Suppressor macrophage (primary cell): ENCODE measurements at regions not wholly inside any gene's neighbourhood (a gene's known extent, or its start where the extent isn't known, plus 50 kb on each side); places are given as distances from the start of the nearest gene placed in this dataset.

Experiments used
- DNase-seq, 4 experiments: peaks; one replicate each; pipeline ENCODE4 v3.0.0-alpha.2; 2020 to 2022

DNA sequence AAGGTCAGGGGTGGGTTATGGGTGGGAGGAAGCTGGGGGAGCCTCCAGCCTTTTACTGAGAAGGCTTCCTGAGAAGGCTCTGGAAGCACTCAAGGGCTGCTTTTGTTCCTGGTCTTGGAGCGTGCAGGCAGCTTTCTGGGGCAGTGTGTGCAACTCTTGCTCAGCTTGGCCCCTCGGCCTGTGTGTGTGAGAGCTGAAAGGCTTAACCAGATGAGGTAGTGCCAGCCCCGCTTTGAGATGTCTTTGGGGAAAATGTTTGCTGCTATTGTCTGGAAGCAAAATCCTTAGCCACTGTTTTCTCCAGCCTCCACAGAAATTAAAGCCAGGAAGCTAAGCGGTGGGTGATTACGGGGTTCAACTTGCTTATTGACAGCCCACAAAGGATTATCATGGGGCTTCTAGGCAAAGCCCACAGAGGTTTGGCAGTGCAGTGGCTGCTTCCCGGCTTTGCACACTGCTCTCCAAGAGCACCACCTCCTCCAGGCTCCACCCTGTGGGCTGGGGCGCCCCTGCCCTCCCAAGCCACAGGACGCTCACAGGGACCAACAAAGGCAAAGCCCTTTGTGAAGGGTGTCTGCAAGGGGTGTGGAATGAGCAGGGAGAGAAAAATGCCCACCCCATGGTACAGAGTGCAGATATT lies 121.7 kb upstream of the TLE3 start:
- DNase-seq, result no peak

DNA sequence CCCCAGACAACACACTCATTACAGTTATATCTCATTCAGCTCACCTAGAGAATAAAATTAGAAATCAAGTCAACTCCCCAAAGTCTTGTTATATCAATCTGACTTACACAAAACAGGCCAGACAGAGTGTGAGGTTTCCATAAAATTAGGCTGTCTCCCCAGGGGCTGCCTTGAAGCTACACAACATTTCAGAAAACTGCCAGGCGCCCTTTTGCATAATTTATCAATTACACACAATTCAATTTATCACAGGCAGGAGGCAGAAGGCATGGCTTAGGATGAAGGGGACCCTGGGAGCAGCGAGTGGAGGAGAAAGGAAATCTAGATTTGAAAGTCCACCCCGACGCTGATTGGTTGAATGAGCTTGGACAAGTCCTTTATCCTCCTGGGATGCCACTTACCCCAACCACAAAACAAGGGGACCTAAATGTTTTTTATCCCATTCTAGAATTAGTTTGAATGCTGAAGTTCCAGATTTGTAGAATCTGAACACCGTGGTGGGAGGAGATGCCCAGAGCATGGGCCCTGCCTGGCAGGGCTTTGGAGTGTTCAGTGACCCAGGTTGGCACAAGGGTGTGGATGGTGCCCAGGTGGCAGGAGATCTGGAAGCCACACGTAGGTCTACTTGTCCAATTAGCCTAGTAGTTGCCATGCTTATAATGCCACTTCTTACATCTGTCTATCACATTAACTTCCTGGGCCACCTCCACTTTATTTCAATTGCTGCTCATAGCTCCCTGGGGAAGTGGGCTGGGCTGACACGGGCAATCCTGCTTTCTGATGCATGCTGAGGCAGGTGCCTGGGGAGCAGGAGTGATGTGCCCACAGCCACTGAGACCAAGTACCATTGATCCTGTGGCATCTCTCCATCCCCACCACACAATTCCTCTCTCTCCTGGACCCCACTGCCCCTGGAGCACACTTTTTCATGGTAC lies 119.8 kb upstream of the TLE3 start:
- no peak for DNase-seq

DNA sequence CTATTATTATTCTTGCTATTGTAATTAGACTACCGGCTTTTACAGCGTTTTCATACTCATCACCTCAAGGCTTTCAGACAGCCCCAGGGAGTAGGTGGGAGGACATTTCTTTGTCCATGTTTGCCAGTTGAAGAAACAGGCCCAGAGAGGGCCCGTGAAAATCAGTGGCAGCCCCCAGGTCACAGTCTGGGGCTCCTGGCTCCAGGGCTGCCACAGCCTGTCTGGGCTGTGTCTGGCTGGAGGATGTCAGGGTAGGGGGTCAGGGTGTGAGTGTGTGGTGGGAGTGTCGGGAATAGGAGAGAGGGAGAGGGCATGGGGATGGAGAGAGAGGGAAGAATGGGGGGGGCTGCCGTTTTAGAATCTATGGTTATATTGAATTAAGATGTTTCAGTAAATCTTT lies 118.2 kb upstream of the TLE3 start:
- no peak for DNase-seq

DNA sequence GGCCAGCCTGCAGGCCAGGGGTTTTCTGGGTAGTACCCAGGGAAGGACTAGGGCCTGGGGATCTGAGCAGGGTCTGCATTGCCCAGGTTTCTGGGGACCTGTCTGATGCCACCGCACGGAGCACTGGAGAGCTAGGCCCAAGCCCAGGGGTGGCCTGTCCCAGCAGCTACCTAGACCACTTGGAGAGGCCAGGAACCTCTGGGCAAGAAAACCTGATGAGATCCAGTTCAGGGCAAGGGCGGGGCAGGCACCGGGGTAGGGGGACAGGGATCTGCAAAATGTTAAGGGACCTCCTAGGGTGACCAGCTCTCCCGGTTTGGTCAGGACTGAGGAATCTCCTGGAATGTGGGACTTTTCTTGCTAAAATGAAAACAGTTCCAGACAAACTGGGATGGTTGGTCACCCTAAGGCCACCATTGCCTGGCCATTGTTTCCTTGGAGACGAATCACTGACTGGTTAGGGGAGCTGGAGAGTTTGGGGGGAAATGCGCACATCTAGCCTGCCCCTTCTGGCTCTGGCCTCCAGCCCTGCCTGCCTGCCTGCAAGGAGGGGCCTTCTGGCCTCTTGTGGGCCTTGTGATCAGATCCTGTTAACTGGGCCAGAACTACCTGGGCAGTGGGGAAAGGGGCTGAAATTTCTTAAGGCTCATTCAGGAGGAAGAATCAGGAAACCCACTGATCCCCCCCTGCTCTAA lies 117.4 kb upstream of the TLE3 start:
- no peak for DNase-seq

- DNase-seq, result no peak
Measured at GRCh38 chr15:70214276-70214675, 116.6 kb upstream of the TLE3 start.

GRCh38 chr15:70213794-70214193 lies 116.1 kb upstream of the TLE3 start:
- no peak for DNase-seq

DNA sequence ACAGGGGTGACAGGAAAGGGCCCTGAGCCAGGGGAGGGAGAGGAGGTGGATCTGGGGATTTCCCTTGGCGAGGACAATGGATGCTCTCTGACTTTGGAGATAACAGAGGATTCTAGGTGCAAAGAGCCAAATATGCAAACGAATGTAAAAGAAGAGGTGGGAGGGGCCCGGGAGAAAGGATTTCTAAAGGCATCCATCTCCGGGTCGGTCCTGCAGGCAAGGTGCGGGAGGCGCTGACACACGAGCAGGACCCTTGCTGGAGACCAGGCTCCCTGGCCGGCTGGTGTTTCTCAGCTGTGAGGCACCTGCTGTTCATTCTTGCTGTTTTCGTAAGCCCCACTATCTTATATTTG lies 115.2 kb upstream of the TLE3 start:
- no peak for DNase-seq

- DNase-seq, result no peak
Measured at GRCh38 chr15:70212286-70212962, 114.7 kb upstream of the TLE3 start.

GRCh38 chr15:70210528-70210927 lies 112.8 kb upstream of the TLE3 start:
- no peak for DNase-seq

- DNase-seq, result no peak
Measured at GRCh38 chr15:70210076-70210475, 112.4 kb upstream of the TLE3 start.

DNA sequence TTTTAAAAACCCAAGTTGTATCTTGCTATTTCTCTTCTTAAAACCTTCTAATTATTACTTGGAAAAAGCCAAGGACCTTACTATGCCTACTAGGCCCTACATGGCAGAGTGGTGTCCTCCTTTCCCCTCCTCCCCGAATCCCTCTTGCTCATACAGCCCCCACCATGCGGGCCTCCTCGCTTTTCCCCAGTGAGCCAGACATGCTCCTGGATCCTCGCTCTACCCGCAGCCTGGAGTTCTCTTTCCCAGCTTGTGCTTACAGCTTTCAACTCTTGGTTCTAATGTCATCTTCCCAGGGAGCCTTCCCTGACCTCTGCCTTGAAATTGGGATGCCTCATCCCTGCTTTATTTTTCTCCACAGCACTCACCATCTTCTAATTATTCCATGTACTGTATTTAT lies 111.8 kb upstream of the TLE3 start:
- no peak for DNase-seq

DNA sequence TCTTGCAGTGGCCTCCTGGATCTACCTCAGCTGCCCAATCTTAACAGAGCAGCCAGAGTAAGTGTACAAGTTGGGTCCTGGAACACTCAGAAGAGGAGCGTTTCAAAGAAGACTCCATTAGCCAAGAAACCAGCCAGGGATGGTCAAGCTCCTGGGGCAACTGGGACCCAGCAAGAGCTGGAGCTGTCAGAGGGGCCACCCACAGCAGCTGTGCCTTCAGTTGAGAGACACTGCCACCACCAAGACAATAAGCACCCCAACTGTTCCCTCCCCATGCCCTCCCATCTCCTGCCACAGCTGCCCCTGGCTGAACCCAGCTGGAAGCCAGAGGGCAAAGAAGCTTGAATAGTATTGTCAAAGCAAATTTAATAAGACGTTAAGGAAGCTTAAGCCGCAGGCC lies 110.6 kb upstream of the TLE3 start:
- no peak for DNase-seq

GRCh38 chr15:70206668-70207067 lies 109.0 kb upstream of the TLE3 start:
- no peak for DNase-seq

GRCh38 chr15:70204652-70205051 lies 106.9 kb upstream of the TLE3 start:
- peak in 1 of 4 experiments; percentile 25 for DNase-seq

DNA sequence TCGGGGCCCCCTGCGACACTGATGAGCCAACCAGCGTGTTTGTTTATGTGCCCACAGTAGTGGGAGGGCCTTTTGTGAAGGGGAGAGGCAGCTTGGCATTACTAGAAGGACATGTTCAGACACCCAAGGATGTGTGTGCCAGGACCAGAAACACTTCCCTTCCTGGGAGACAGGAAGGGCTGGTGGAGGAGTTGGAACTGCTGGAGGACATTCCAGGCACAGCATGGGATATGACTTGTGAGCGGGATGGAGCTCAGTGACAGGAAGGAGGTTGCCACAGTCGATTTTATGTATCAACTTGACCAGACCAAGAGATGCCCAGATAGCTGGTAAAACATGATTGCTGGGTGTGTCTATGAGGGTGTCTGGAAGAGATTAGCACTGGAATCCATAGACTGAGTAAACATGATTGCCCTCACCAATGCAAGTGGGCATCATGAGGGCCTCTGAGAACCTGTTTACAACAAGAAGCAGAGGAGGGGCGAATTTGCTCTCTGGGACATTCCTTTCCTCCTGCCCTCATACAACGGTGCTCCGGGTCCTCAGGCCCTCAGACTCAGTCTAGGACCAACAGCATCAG lies 106.4 kb upstream of the TLE3 start:
- DNase-seq, result no peak

DNA sequence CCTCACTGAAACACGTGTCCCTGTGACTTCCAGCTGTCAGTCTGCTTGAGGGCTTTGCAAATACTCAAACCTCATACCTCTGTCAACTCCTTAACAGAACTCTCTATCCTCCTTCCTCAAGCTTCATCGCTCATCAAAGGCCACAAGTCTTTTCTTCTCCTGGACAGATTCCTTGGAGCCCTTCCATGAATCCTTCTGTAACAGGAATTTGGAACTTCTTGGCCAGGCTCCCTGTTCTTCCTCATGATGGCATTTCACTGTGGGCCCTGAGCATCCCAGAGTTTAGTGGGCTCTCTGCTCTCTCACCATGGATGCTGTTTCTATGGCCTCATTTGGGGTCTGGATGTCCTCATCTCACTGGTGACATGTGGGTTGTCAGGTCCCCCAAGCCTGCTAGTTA lies 105.0 kb upstream of the TLE3 start:
- no peak for DNase-seq

GRCh38 chr15:70201425-70201775 lies 103.7 kb upstream of the TLE3 start:
- DNase-seq, result no peak

DNA sequence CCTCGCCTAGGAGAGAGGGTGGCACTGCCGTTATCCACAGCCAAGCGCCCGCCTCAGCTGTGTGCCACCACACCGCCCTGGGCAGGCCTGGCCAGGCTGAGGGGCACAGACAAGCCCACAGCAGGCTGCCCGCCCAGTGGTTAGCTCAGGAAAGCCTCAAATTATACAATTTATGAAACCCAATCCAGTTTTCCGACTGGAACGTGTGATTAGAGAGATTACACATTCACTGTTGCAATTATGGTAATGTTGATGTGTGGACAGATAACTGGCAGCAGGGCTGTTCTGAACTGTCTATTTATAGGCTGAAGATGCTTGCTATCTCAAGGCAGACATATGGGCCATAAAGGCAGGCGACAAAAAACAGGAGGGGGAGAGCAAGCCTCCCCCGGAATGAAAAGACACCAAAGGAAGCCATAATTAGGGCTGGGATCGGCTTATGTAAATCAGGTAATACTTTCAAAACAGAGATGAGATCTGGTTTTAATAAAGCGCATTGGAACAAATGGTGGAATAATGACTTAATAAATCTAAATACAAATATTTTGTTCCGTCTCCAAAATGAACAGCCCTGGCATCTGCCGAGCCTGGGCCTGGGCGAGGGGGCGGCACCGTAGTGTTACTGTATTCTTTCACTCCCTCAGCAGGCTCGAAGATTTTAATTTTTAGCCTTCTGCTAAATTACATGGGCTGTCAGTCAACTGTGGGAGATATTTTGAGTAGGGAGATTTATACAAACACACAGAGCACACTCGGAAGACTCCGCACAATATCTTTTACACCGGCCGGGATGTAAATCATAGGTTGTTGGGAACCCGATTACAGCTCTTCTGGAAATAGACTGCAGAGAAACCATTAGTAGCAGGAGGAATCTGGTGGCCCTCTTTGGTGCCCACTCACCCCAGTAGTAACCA lies 103.1 kb upstream of the TLE3 start:
- DNase-seq, result no peak

GRCh38 chr15:70199540-70200410 lies 102.1 kb upstream of the TLE3 start:
- peak; percentile 25 to 44 (median 35) for DNase-seq

DNA sequence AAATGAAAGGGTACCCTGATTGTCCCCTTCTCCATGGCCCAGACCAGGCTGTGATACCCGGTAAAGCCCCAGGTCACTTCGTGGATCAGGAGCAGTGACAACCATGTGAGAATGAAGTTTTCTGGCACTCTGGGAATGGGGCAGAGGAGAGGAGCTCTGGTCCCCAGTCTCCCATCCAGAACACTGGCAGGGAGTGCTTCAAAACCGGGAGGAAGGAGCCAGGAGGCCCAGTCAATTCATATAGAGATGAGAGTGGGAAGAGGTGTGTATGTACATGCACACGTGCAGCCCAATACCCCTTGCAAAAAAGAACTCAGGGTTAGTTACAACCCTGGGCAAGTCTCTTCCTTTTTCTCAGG lies 101.4 kb upstream of the TLE3 start:
- DNase-seq, result no peak
